ENCODE measurements at regions not wholly inside any gene's neighbourhood (a gene's known extent, or its start where the extent isn't known, plus 50 kb on each side); places are given as distances from the start of the nearest gene placed in this dataset.

- H3K27ac Mint-ChIP-seq = no peak overlapping the region
- H3K36me3 Mint-ChIP-seq (ENCODE audit: low read depth) = no peaks in the 10 kb centered on the region
- peaks cover 4% of the 10 kb centered on the region for H3K27me3 Mint-ChIP-seq
- no peak overlapping the region for H3K4me3 Mint-ChIP-seq
- no peaks in the 10 kb centered on the region for H3K4me1 Mint-ChIP-seq (ENCODE audit: low read depth)
- H3K9me3 Mint-ChIP-seq = no peaks in the 10 kb centered on the region
- intact Hi-C loops (cut with micrococcal nuclease) = no loop called here
These were observed 587.2 kb downstream of the BUD13 start for GRCh38 chr11:116185551-116185950.

DNA sequence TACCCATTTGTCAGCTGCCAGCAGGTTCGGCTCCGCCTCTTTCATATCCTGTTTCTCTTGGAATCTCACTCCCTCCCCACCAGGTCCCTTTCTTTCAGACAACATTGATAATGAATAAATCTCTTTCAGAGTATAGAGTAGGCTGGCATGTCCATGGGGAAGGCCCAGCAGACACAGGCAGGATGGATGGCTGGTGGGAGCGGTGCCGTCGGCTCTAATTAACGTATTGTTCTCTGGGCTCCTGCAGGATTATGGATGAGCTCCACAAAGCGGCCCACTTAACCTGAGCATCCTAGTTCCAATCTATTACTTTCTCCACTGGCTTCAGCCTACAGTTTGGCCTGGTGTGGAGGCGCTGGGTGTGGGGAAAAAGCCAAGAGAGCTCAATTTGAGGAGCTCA, 588.0 kb downstream of the BUD13 start:
- Mint-ChIP-seq H3K4me1 (ENCODE audit: low read depth) (no peaks in the 10 kb centered on the region), H3K4me3 (no peak overlapping the region), H3K27me3 (peaks cover 1% of the 10 kb centered on the region), H3K36me3 (ENCODE audit: low read depth) (no peaks in the 10 kb centered on the region), H3K27ac (no peak overlapping the region), H3K9me3 (no peaks in the 10 kb centered on the region)
- intact Hi-C loops (cut with micrococcal nuclease) = no loop called here

DNA sequence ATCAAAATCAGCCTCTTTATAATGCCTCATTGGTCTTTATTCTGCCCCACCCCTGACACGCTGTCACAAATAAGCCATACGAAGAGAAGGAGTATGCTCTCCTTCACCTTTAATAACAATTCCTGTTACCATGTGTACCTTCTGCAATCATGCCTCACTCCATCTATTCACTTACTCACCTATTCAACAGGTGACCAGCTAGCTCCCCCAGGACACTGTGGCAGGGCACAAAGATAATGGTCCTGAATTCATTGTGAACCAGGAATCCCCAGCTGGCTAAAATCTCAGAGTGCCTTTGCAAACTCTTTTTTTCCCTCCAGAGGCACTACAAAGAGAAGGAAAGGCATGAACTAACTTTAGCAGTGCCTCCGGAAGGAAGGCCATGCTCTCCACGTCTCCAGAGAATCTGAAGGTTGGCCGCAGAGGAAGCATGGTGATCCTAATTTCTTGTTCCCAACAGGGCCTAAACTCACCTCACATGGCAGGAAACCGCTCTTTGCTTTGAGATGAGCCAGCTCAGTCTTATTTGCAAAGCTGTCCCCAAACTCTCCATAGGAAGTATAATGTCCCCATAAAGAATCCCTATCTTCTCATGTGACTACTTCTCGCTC, 590.3 kb downstream of the BUD13 start:
- no peaks in the 10 kb centered on the region for H3K9me3 Mint-ChIP-seq
- H3K4me3 Mint-ChIP-seq = no peak overlapping the region
- no peaks in the 10 kb centered on the region for H3K27me3 Mint-ChIP-seq
- intact Hi-C loops (cut with micrococcal nuclease) = no loop called here
- no peak overlapping the region for H3K27ac Mint-ChIP-seq
- H3K4me1 Mint-ChIP-seq (ENCODE audit: low read depth) = no peaks in the 10 kb centered on the region
- H3K36me3 Mint-ChIP-seq (ENCODE audit: low read depth) = no peaks in the 10 kb centered on the region

GRCh38 chr11:116180806-116181600, 591.8 kb downstream of the BUD13 start:
- H3K9me3 Mint-ChIP-seq = no peaks in the 10 kb centered on the region
- H3K4me3 Mint-ChIP-seq = no peak overlapping the region
- H3K4me1 Mint-ChIP-seq (ENCODE audit: low read depth) = no peaks in the 10 kb centered on the region
- H3K36me3 Mint-ChIP-seq (ENCODE audit: low read depth) = no peaks in the 10 kb centered on the region
- H3K27ac Mint-ChIP-seq = no peak overlapping the region
- peaks cover 1% of the 10 kb centered on the region for H3K27me3 Mint-ChIP-seq
- intact Hi-C loops (cut with micrococcal nuclease) = no loop called here

- peaks cover 4% of the 10 kb centered on the region for H3K27me3 Mint-ChIP-seq
- no peaks in the 10 kb centered on the region for H3K36me3 Mint-ChIP-seq (ENCODE audit: low read depth)
- H3K4me3 Mint-ChIP-seq = no peak overlapping the region
- intact Hi-C loops (cut with micrococcal nuclease) = no loop called here
- H3K27ac Mint-ChIP-seq = no peak overlapping the region
- no peaks in the 10 kb centered on the region for H3K4me1 Mint-ChIP-seq (ENCODE audit: low read depth)
- no peaks in the 10 kb centered on the region for H3K9me3 Mint-ChIP-seq
These were observed 593.4 kb downstream of the BUD13 start for GRCh38 chr11:116179401-116179800.

DNA sequence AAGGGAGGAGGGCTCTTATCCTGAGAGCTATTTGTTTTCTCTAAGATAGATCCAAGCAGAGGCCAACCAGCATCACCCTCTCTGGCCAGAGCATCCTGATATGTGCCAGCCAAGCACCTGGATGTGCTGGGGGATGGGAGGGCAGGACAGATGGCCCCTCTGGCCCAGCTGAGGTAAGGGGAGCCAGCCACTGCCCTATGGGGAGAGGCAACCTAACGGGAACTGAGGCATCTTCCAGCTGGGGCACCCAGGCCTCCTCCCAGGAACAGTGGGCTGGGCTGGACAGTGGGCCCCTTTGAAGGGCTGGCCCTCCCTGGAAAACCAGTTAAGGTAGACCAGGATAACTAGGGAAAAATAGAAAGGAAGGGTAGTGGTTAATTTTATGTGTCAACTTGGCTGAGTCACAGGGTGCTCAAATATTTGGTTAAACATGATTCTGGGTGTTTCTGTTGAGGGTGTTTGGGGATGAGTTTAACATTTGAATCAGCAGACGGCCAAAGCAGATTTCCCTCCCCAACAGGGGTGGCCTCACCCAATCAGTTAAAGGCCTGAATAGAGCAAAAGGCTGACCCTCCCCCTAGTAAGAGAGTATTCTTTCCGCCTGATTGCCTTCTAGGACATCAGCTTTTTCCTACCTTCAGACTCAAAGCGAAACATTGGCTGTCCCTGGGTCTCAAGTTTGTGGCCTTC, 595.1 kb downstream of the BUD13 start:
- H3K4me3 Mint-ChIP-seq = no peak overlapping the region
- intact Hi-C loops (cut with micrococcal nuclease) = no loop called here
- no peaks in the 10 kb centered on the region for H3K4me1 Mint-ChIP-seq (ENCODE audit: low read depth)
- peaks cover 10% of the 10 kb centered on the region for H3K27me3 Mint-ChIP-seq
- no peak overlapping the region for H3K27ac Mint-ChIP-seq
- H3K9me3 Mint-ChIP-seq = no peaks in the 10 kb centered on the region
- no peaks in the 10 kb centered on the region for H3K36me3 Mint-ChIP-seq (ENCODE audit: low read depth)

DNA sequence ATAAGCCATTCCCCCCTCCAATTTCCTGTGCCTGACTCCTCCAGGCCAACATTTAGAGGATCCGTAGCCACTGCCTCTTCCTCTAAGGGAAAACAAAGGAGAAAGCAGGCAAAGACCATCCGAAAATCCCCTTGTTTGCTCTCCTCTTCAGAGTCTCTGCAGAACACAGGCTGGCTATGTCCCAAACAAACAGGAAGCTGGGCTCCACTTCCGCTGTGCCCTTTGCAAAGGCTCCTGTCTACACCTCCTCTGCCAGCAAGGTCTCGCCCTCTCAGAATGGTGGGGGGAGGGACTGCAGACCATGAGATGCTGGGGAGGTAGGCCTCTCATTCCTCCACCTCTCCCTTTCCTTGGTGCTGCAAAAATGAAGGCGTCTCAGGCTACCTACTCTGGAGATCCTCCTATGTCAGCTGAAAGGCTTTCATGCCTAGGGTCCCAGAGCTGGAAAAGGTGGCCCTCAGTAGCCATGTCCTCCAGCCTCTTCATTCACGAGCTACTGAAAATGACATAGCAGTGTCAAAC, 596.2 kb downstream of the BUD13 start:
- intact Hi-C loops (cut with micrococcal nuclease) = no loop called here
- H3K9me3 Mint-ChIP-seq = no peaks in the 10 kb centered on the region
- peaks cover 10% of the 10 kb centered on the region for H3K27me3 Mint-ChIP-seq
- no peaks in the 10 kb centered on the region for H3K36me3 Mint-ChIP-seq (ENCODE audit: low read depth)
- H3K4me3 Mint-ChIP-seq = no peak overlapping the region
- H3K4me1 Mint-ChIP-seq (ENCODE audit: low read depth) = no peaks in the 10 kb centered on the region
- H3K27ac Mint-ChIP-seq = no peak overlapping the region

GRCh38 chr11:116175707-116176106, 597.1 kb downstream of the BUD13 start:
- Mint-ChIP-seq H3K27ac (no peak overlapping the region), H3K36me3 (ENCODE audit: low read depth) (no peaks in the 10 kb centered on the region), H3K4me1 (ENCODE audit: low read depth) (no peaks in the 10 kb centered on the region), H3K4me3 (no peak overlapping the region), H3K9me3 (no peaks in the 10 kb centered on the region), H3K27me3 (peaks cover 10% of the 10 kb centered on the region)
- intact Hi-C loops (cut with micrococcal nuclease) = no loop called here

DNA sequence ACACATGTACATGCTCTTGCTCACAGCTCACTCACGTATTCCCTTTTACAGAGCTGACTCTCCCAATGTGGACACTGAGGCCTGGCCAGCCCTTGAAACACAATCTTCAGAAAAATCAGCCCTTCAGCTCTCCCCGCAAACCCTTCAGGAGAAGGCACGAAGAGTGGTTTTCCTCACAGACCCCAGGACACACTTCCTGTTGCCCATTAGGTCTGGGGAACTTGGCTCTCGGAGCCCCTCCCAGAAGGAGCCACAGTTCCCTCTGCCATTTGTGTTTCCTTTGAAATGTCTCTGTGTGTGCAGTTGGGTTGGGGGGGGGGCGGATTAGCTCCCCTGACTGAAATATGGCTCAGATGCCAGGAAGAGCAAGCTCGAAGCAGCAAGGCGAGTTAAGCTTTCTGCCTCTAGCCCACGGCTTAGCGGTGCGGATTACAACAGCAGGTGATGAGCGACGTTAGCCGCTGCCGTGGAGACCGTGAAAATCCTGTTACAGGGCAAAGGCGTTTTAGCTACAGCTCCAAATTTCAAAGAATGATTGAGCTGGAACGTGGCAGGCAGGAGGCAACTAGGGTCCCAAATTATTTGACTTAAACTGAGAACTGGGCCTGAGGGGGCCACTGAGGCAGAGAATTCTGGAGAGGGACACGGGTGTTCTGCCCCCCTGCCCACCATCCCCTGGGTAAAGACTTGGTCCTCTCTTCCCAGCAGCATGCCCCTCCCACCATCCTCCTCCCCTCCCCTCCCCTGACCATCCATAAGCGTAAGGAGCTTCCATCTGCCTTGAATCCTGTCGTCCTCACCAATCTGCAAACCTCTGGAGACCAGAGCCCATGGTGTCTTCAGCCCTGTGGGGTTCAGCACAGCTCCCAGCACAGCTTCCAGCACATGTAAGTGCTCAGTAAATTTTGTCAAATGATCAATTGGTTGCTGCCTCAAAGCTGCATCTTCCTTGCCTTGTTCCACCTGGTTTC, 598.6 kb downstream of the BUD13 start:
- no peaks in the 10 kb centered on the region for H3K9me3 Mint-ChIP-seq
- H3K4me3 Mint-ChIP-seq = no peak overlapping the region
- H3K27ac Mint-ChIP-seq = no peak overlapping the region
- H3K27me3 Mint-ChIP-seq = peaks cover 10% of the 10 kb centered on the region
- H3K36me3 Mint-ChIP-seq (ENCODE audit: low read depth) = no peaks in the 10 kb centered on the region
- intact Hi-C loops (cut with micrococcal nuclease) = no loop called here
- no peaks in the 10 kb centered on the region for H3K4me1 Mint-ChIP-seq (ENCODE audit: low read depth)

DNA sequence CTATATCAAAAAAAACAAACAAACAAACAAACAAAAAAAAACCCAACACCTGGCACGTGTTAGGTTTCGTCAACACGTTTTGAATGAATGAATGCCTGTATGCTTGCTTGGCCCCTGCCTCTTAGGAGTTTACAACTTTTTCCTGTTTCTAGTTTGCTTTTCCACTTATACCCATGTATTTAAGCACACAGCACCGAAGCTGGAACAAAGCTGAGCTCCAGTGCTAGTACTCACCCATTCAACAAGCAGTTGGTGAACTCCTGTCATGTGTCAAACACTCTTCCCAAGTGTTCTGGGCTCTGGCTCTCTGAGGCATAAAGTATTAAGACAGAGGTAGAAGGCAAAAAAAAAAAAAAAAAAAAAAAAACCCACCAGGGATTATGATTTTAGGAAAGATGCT, 599.3 kb downstream of the BUD13 start:
- Mint-ChIP-seq H3K4me3 (no peak overlapping the region), H3K36me3 (ENCODE audit: low read depth) (no peaks in the 10 kb centered on the region), H3K27me3 (peaks cover 10% of the 10 kb centered on the region), H3K27ac (no peak overlapping the region), H3K4me1 (ENCODE audit: low read depth) (no peaks in the 10 kb centered on the region), H3K9me3 (no peaks in the 10 kb centered on the region)
- intact Hi-C loops (cut with micrococcal nuclease) = no loop called here

- Mint-ChIP-seq H3K9me3 (no peaks in the 10 kb centered on the region), H3K27me3 (peaks cover 10% of the 10 kb centered on the region), H3K36me3 (ENCODE audit: low read depth) (no peaks in the 10 kb centered on the region), H3K27ac (no peak overlapping the region), H3K4me1 (ENCODE audit: low read depth) (no peaks in the 10 kb centered on the region), H3K4me3 (no peak overlapping the region)
- intact Hi-C loops (cut with micrococcal nuclease) = no loop called here
These were observed 599.9 kb downstream of the BUD13 start for GRCh38 chr11:116172851-116173250.

- Mint-ChIP-seq H3K4me1 (ENCODE audit: low read depth) (no peaks in the 10 kb centered on the region), H3K36me3 (ENCODE audit: low read depth) (no peaks in the 10 kb centered on the region), H3K27ac (no peak overlapping the region), H3K4me3 (no peak overlapping the region), H3K27me3 (peaks cover 10% of the 10 kb centered on the region), H3K9me3 (no peaks in the 10 kb centered on the region)
- intact Hi-C loops (cut with micrococcal nuclease) = no loop called here
These were observed 600.6 kb downstream of the BUD13 start for GRCh38 chr11:116172156-116172555.

- intact Hi-C loops (cut with micrococcal nuclease) = no loop called here
- peaks cover 10% of the 10 kb centered on the region for H3K27me3 Mint-ChIP-seq
- no peak overlapping the region for H3K4me3 Mint-ChIP-seq
- H3K36me3 Mint-ChIP-seq (ENCODE audit: low read depth) = no peaks in the 10 kb centered on the region
- H3K4me1 Mint-ChIP-seq (ENCODE audit: low read depth) = no peaks in the 10 kb centered on the region
- H3K27ac Mint-ChIP-seq = no peak overlapping the region
- H3K9me3 Mint-ChIP-seq = no peaks in the 10 kb centered on the region
These were observed 601.3 kb downstream of the BUD13 start for GRCh38 chr11:116171271-116172140.
